H9 (cell line): ENCODE measurements at regions not wholly inside any gene's neighbourhood (a gene's known extent, or its start where the extent isn't known, plus 50 kb on each side); places are given as distances from the start of the nearest gene placed in this dataset.

ENCODE experiments used
- DNase-seq: peaks from one replicate; pipeline ENCODE4 v3.0.0-alpha.2; 2017
- H2AFZ ChIP-seq: one replicate; pipeline ENCODE4 v1.6.1; 2013; ENCODE audit warnings: mild to moderate bottlenecking, low read length, control low read depth, moderate library complexity
- H2AK5ac ChIP-seq: 2 replicates; pipeline ENCODE4 v1.6.1; 2013; ENCODE audit warnings: low read length, control low read depth, mixed read lengths; ENCODE audit not compliant: insufficient read length
- H2BK120ac ChIP-seq: one replicate; pipeline ENCODE4 v1.6.1; 2013; ENCODE audit warnings: low read depth, mild to moderate bottlenecking, low read length, control low read depth, inconsistent platforms; ENCODE audit not compliant: poor library complexity, severe bottlenecking
- H2BK12ac ChIP-seq: 2 replicates; pipeline ENCODE4 v1.6.1; 2013; ENCODE audit warnings: low read length, control low read depth, mixed read lengths, low read depth; ENCODE audit not compliant: insufficient read length
- H2BK15ac ChIP-seq: 2 replicates; pipeline ENCODE4 v1.6.1; 2013; ENCODE audit warnings: low read depth, low read length, control low read depth
- H2BK20ac ChIP-seq: one replicate; pipeline ENCODE4 v1.6.1; 2013; ENCODE audit warnings: low read depth, mild to moderate bottlenecking, low read length, control low read depth, inconsistent platforms; ENCODE audit not compliant: poor library complexity, severe bottlenecking
- H2BK5ac ChIP-seq: 2 replicates; pipeline ENCODE4 v1.6.1; 2013; ENCODE audit warnings: low read length, control low read depth, mixed read lengths; ENCODE audit not compliant: insufficient read length
- H3K14ac ChIP-seq: 2 replicates; pipeline ENCODE4 v1.6.1; 2013; ENCODE audit warnings: low read length, control low read depth; ENCODE audit not compliant: insufficient read depth
- H3K18ac ChIP-seq: 2 replicates; pipeline ENCODE4 v1.6.1; 2013; ENCODE audit warnings: low read depth, mild to moderate bottlenecking, mixed read lengths, low read length, control low read depth; ENCODE audit not compliant: insufficient read length
- H3K23ac ChIP-seq: 2 replicates; pipeline ENCODE4 v1.6.1; 2013; ENCODE audit warnings: low read length, control low read depth, mixed read lengths, low read depth; ENCODE audit not compliant: insufficient read length
- H3K23me2 ChIP-seq: 2 replicates; pipeline ENCODE4 v1.6.1; 2013; ENCODE audit warnings: low read depth, mild to moderate bottlenecking, mixed read lengths, low read length, control low read depth; ENCODE audit not compliant: insufficient read length, poor library complexity, severe bottlenecking
- H3K27ac ChIP-seq: 2 replicates; pipeline ENCODE4 v1.5.1; 2013; ENCODE audit warnings: low read length, control low read depth, mixed read lengths, low read depth; ENCODE audit not compliant: insufficient read length
- H3K27me3 ChIP-seq: 2 replicates; pipeline ENCODE4 v1.6.1; 2013; ENCODE audit warnings: low read length, control low read depth, inconsistent platforms; ENCODE audit not compliant: insufficient read depth
- H3K4ac ChIP-seq: 2 replicates; pipeline ENCODE4 v1.6.1; 2013; ENCODE audit warnings: low read depth, mild to moderate bottlenecking, control low read depth, inconsistent platforms, low read length, moderate library complexity
- H3K4me1 ChIP-seq: 2 replicates; pipeline ENCODE4 v1.6.1; 2013; ENCODE audit warnings: low read length, control low read depth, inconsistent platforms; ENCODE audit not compliant: insufficient read depth
- H3K4me2 ChIP-seq: 2 replicates; pipeline ENCODE4 v1.6.1; 2013; ENCODE audit warnings: low read length, control low read depth, mixed read lengths; ENCODE audit not compliant: insufficient read length, insufficient read depth
- H3K56ac ChIP-seq: 2 replicates; pipeline ENCODE4 v1.6.1; 2013; ENCODE audit warnings: low read depth, mild to moderate bottlenecking, mixed read lengths, low read length, control low read depth; ENCODE audit not compliant: insufficient read length
- H3K79me1 ChIP-seq: 2 replicates; pipeline ENCODE4 v1.6.1; 2013; ENCODE audit warnings: low read depth, mild to moderate bottlenecking, moderate library complexity, low read length, control low read depth, inconsistent platforms; ENCODE audit not compliant: insufficient read depth, poor library complexity, severe bottlenecking
- H3K79me2 ChIP-seq: 2 replicates; pipeline ENCODE4 v1.6.1; 2013; ENCODE audit warnings: low read length, control low read depth, inconsistent platforms; ENCODE audit not compliant: insufficient read depth
- H3K9ac ChIP-seq: 2 replicates; pipeline ENCODE4 v1.6.1; 2013; ENCODE audit warnings: low read length, control low read depth, mixed read lengths; ENCODE audit not compliant: insufficient read length; ENCODE audit errors: extremely low read depth
- H3K9me3 ChIP-seq: one replicate; pipeline ENCODE4 v1.6.1; 2013; ENCODE audit warnings: low read depth, low read length, inconsistent platforms; ENCODE audit not compliant: control insufficient read depth
- H3T11ph ChIP-seq: one replicate; pipeline ENCODE4 v1.6.1; 2013; ENCODE audit warnings: mild to moderate bottlenecking, low read length, control low read depth, inconsistent platforms
- H4K20me1 ChIP-seq: one replicate; pipeline ENCODE4 v1.6.1; 2013; ENCODE audit not compliant: control insufficient read depth, insufficient read length, insufficient read depth
- H4K5ac ChIP-seq: 2 replicates; pipeline ENCODE4 v1.6.1; 2013; ENCODE audit warnings: low read depth, mild to moderate bottlenecking, mixed read lengths, low read length, control low read depth; ENCODE audit not compliant: insufficient read length
- H4K8ac ChIP-seq: replicated peaks from 2 replicates; pipeline ENCODE4 v1.6.1; 2013; ENCODE audit warnings: low read length, control low read depth, mixed read lengths, low read depth; ENCODE audit not compliant: insufficient read length
- H4K91ac ChIP-seq: 2 replicates; pipeline ENCODE4 v1.6.1; 2013; ENCODE audit warnings: low read depth, mild to moderate bottlenecking, moderate library complexity, mixed read lengths, low read length, control low read depth; ENCODE audit not compliant: insufficient read length
- H3K27ac Mint-ChIP-seq, 3 experiments: 2 replicates in 2 of 3; 3 replicates in 1 of 3; pipeline ENCODE4 v1.8.0; 2020 to 2021; ENCODE audit warnings: mixed read lengths in 3 of 3, mild to moderate bottlenecking in 1 of 3, moderate library complexity in 1 of 3
- H3K27me3 Mint-ChIP-seq: 2 replicates; pipeline ENCODE4 v1.8.0; 2021; ENCODE audit warnings: low read depth, mild to moderate bottlenecking, moderate library complexity, mixed read lengths
- H3K36me3 Mint-ChIP-seq, 3 experiments: 2 replicates in 2 of 3; 3 replicates in 1 of 3; pipeline ENCODE4 v1.8.0; 2020 to 2021; ENCODE audit warnings: low read depth in 3 of 3, mixed read lengths in 3 of 3; ENCODE audit not compliant: insufficient read depth in 1 of 3
- H3K4me1 Mint-ChIP-seq, 2 experiments: 2 replicates each; pipeline ENCODE4 v1.8.0; 2020; ENCODE audit warnings: mixed read lengths in 2 of 2
- H3K4me3 Mint-ChIP-seq, 2 experiments: 2 replicates in 1 of 2; 3 replicates in 1 of 2; pipeline ENCODE4 v1.8.0; 2020 to 2021; ENCODE audit warnings: mild to moderate bottlenecking in 2 of 2, mixed read lengths in 2 of 2, moderate library complexity in 1 of 2
- H3K9me3 Mint-ChIP-seq, 2 experiments: 2 replicates in 1 of 2; 3 replicates in 1 of 2; pipeline ENCODE4 v1.8.0; 2020; ENCODE audit warnings: mild to moderate bottlenecking in 2 of 2, mixed read lengths in 2 of 2, moderate library complexity in 1 of 2
- WGBS: extraction: QIAGEN DNeasy Blood & Tissue Kit; methylation state at CpG from one replicate; pipeline ENCODE4 v1.1.7; 2013; ENCODE audit warnings: missing lambda C conversion rate, low lambda C conversion rate, mixed read lengths; ENCODE audit not compliant: insufficient read length; ENCODE audit errors: extremely low coverage; 5-methylcytosine and 5-hydroxymethylcytosine counted together
- TF ChIP-seq, protein P1 (sequence below): fragments of 200-600 bp; sonication (generic); conservative IDR thresholded peaks from 3 replicates; pipeline ENCODE4 v1.8.0; 2021; ENCODE audit warnings: antibody characterized with exemption, mild to moderate bottlenecking

DNA sequence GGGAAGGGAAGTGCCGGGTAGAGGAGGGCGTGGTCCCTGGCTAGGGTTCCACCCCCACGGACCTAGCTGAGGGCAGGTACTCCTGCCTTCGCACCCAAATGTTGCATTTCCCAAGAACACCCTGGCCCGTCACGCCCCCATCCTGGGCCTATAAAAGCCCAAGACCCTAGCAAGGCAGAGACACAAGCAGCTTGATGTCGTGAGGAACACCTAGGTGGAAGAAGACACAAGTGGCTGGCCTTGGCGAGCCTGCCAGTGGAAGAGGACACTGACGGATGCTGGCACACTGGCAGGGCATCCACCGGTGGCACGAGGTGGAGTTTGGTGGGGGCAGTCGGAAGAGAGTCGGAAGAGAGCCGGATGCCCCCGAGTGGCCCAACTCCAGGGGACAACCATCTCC is 244.8 kb upstream of the CTSO start:
- Mint-ChIP-seq H3K27ac (no peak overlapping the region), H3K4me3 (no peak overlapping the region), H3K4me1 (peaks cover under 1 to 6% of the 10 kb centered on the region in 2 experiments; a peak in 3 of 4 replicates), H3K27me3 (no peaks in the 10 kb centered on the region), H3K36me3 (no peaks in the 10 kb centered on the region), H3K9me3 (no peaks in the 10 kb centered on the region; a peak in 1 of 5 replicates)
- no peaks in the 10 kb centered on the region for H3K9me3 ChIP-seq
- no peak overlapping the region for H3T11ph ChIP-seq
- no peak overlapping the region for H2BK5ac ChIP-seq
- no peak overlapping the region for H2BK12ac ChIP-seq
- H4K20me1 ChIP-seq: no peaks in the 10 kb centered on the region
- H3K4me2 ChIP-seq: no peak overlapping the region
- no peak overlapping the region for H4K91ac ChIP-seq
- WGBS: no CpG with 5 or more reads among the region's 15 CpGs
- H3K4me1 ChIP-seq: no peaks in the 10 kb centered on the region
- no peak overlapping the region for H2BK120ac ChIP-seq
- no peak overlapping the region for H2AFZ ChIP-seq
- no peaks in the 10 kb centered on the region for H3K23me2 ChIP-seq
- no peak overlapping the region for H3K18ac ChIP-seq
- no peak overlapping the region for H4K8ac ChIP-seq
- no peak overlapping the region for H2BK20ac ChIP-seq
- H3K56ac ChIP-seq: no peak overlapping the region
- no peak overlapping the region for H4K5ac ChIP-seq
- H3K9ac ChIP-seq: no peak overlapping the region
- no peak overlapping the region for H3K4ac ChIP-seq
- H3K79me1 ChIP-seq: no peaks in the 10 kb centered on the region
- no peak overlapping the region for H3K14ac ChIP-seq
- H2AK5ac ChIP-seq: no peak overlapping the region
- H3K27me3 ChIP-seq: no peaks in the 10 kb centered on the region
- H2BK15ac ChIP-seq: no peak overlapping the region
- TF ChIP-seq, protein P1, sequence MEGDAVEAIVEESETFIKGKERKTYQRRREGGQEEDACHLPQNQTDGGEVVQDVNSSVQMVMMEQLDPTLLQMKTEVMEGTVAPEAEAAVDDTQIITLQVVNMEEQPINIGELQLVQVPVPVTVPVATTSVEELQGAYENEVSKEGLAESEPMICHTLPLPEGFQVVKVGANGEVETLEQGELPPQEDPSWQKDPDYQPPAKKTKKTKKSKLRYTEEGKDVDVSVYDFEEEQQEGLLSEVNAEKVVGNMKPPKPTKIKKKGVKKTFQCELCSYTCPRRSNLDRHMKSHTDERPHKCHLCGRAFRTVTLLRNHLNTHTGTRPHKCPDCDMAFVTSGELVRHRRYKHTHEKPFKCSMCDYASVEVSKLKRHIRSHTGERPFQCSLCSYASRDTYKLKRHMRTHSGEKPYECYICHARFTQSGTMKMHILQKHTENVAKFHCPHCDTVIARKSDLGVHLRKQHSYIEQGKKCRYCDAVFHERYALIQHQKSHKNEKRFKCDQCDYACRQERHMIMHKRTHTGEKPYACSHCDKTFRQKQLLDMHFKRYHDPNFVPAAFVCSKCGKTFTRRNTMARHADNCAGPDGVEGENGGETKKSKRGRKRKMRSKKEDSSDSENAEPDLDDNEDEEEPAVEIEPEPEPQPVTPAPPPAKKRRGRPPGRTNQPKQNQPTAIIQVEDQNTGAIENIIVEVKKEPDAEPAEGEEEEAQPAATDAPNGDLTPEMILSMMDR: no peak
- H3K79me2 ChIP-seq: no peaks in the 10 kb centered on the region
- DNase-seq: no peak
- H3K23ac ChIP-seq: no peak overlapping the region
- H3K27ac ChIP-seq: no peak overlapping the region
